A549 (cell line): ENCODE measurements at regions not wholly inside any gene's neighbourhood (a gene's known extent, or its start where the extent isn't known, plus 50 kb on each side); places are given as distances from the start of the nearest gene placed in this dataset.

ENCODE experiments used
- CEBPB ChIP-seq, 2 experiments: fragments of >200 bp in 1 of 2; sonication (Bioruptor Twin) in 1 of 2; formaldehyde crosslinking in 1 of 2; IDR thresholded peaks; 2 replicates each; pipeline ENCODE4 v1.6.1; 2012 to 2016
- EP300 ChIP-seq, 2 experiments: fragments of >200 bp; sonication (Bioruptor Twin); formaldehyde crosslinking; IDR thresholded peaks; 2 replicates in 1 of 2; 3 replicates in 1 of 2; pipeline ENCODE4 v1.6.1; 2016 to 2017
- GATA3 ChIP-seq: IDR thresholded peaks from 2 replicates; pipeline ENCODE4 v1.6.1; 2012; ENCODE audit warnings: borderline replicate concordance
- HDAC2 ChIP-seq: fragments of 200-600 bp; sonication (generic); IDR thresholded peaks from 2 replicates; pipeline ENCODE4 v1.6.1; 2016
- JUN ChIP-seq, 2 experiments: fragments of >200 bp; sonication (Bioruptor Twin); formaldehyde crosslinking; IDR thresholded peaks; 2 replicates in 1 of 2; 3 replicates in 1 of 2; pipeline ENCODE4 v1.6.1; 2016 to 2017
- KDM1A ChIP-seq: fragments of 200-600 bp; sonication (generic); IDR thresholded peaks from 2 replicates; pipeline ENCODE4 v1.6.1; 2016; ENCODE audit warnings: low read depth, mild to moderate bottlenecking
- PBX3 ChIP-seq: IDR thresholded peaks from 2 replicates; pipeline ENCODE4 v1.6.1; 2012
- POLR2A ChIP-seq: IDR thresholded peaks from 2 replicates; pipeline ENCODE4 v1.6.1; 2012; ENCODE audit warnings: mild to moderate bottlenecking, low read length
- SREBF2 ChIP-seq: fragments of 450-650 bp; IDR thresholded peaks from 2 replicates; pipeline ENCODE4 v1.6.1; 2014; ENCODE audit warnings: mild to moderate bottlenecking, moderate library complexity
- USF2 ChIP-seq: fragments of 450-650 bp; IDR thresholded peaks from 2 replicates; pipeline ENCODE4 v1.6.1; 2014; ENCODE audit warnings: antibody characterized with exemption
- TF ChIP-seq, protein P1 (sequence below): IDR thresholded peaks from 2 replicates; pipeline ENCODE4 v1.6.1; 2012
- TF ChIP-seq, protein P2 (sequence below): fragments of >200 bp; sonication (Bioruptor Twin); formaldehyde crosslinking; IDR thresholded peaks from 3 replicates; pipeline ENCODE4 v1.5.1; 2016

GRCh38 chrY:7656596-7656995, 745.0 kb upstream of the AMELY start:
- TF ChIP-seq EP300 (IDR thresholded peaks at IDR 0.05) (no peak), KDM1A (no peak), SREBF2 (no peak), CEBPB (IDR thresholded peaks at IDR 0.05) (no peak), USF2 (no peak), POLR2A (no peak), HDAC2 (no peak), PBX3 (no peak), GATA3 (no peak), JUN (IDR thresholded peaks at IDR 0.05) (no peak)
- TF ChIP-seq, protein P1, sequence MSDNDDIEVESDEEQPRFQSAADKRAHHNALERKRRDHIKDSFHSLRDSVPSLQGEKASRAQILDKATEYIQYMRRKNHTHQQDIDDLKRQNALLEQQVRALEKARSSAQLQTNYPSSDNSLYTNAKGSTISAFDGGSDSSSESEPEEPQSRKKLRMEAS, result no peak
- TF ChIP-seq, protein P2, sequence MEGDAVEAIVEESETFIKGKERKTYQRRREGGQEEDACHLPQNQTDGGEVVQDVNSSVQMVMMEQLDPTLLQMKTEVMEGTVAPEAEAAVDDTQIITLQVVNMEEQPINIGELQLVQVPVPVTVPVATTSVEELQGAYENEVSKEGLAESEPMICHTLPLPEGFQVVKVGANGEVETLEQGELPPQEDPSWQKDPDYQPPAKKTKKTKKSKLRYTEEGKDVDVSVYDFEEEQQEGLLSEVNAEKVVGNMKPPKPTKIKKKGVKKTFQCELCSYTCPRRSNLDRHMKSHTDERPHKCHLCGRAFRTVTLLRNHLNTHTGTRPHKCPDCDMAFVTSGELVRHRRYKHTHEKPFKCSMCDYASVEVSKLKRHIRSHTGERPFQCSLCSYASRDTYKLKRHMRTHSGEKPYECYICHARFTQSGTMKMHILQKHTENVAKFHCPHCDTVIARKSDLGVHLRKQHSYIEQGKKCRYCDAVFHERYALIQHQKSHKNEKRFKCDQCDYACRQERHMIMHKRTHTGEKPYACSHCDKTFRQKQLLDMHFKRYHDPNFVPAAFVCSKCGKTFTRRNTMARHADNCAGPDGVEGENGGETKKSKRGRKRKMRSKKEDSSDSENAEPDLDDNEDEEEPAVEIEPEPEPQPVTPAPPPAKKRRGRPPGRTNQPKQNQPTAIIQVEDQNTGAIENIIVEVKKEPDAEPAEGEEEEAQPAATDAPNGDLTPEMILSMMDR, result no peak
